ENCODE measurements at regions not wholly inside any gene's neighbourhood (a gene's known extent, or its start where the extent isn't known, plus 50 kb on each side); places are given as distances from the start of the nearest gene placed in this dataset.
A peak's percentile ranks its signal among the peaks of the same experiment; 100 is the strongest.

- H3K36me3 ChIP-seq (ENCODE audit: control insufficient read depth, insufficient read depth, low read length) = no peaks in the 10 kb centered on the region
- ChIA-PET POLR2A (no interaction called here), CTCF (no interaction called here)
- TF ChIP-seq TCF7L2 (IDR thresholded peaks at IDR 0.05; ENCODE audit: low read depth, low read length) (no peak), CTCF (IDR thresholded peaks at IDR 0.05) (no peak), POLR2AphosphoS5 (IDR thresholded peaks at IDR 0.05; ENCODE audit: low read depth, low read length) (no peak), SIN3A (IDR thresholded peaks at IDR 0.05; ENCODE audit: borderline replicate concordance, insufficient read depth, low read depth, low read length) (no peak)
- TF ChIP-seq, protein P1, sequence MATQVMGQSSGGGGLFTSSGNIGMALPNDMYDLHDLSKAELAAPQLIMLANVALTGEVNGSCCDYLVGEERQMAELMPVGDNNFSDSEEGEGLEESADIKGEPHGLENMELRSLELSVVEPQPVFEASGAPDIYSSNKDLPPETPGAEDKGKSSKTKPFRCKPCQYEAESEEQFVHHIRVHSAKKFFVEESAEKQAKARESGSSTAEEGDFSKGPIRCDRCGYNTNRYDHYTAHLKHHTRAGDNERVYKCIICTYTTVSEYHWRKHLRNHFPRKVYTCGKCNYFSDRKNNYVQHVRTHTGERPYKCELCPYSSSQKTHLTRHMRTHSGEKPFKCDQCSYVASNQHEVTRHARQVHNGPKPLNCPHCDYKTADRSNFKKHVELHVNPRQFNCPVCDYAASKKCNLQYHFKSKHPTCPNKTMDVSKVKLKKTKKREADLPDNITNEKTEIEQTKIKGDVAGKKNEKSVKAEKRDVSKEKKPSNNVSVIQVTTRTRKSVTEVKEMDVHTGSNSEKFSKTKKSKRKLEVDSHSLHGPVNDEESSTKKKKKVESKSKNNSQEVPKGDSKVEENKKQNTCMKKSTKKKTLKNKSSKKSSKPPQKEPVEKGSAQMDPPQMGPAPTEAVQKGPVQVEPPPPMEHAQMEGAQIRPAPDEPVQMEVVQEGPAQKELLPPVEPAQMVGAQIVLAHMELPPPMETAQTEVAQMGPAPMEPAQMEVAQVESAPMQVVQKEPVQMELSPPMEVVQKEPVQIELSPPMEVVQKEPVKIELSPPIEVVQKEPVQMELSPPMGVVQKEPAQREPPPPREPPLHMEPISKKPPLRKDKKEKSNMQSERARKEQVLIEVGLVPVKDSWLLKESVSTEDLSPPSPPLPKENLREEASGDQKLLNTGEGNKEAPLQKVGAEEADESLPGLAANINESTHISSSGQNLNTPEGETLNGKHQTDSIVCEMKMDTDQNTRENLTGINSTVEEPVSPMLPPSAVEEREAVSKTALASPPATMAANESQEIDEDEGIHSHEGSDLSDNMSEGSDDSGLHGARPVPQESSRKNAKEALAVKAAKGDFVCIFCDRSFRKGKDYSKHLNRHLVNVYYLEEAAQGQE (IDR thresholded peaks at IDR 0.05; ENCODE audit: insufficient read depth in 1 of 2, low read depth in 2 of 2, low read length in 1 of 2) = no peak
- no peak overlapping the region for H3K4me3 ChIP-seq (ENCODE audit: low read depth in 2 of 2, low read length in 2 of 2)
- H3K9me3 ChIP-seq (ENCODE audit: control insufficient read depth, insufficient read depth, low read depth, low read length) = no peaks in the 10 kb centered on the region
- intact Hi-C loops (cut with micrococcal nuclease; ENCODE audit: unreplicated experiment) (no loop called here), in situ Hi-C loops (cut with HindIII; ENCODE audit: low pct_unique_long_range_greater_than_20kb, low sequenced_read_pairs) (no loop called here)
- ATAC-seq (no peak), DNase-seq (ENCODE audit: low read depth, low spot score) (no peak)
- H3K4me1 ChIP-seq (ENCODE audit: control insufficient read depth, insufficient read depth, low read length) = peaks cover 22% of the 10 kb centered on the region
- no peaks in the 10 kb centered on the region for H3K27me3 ChIP-seq (ENCODE audit: control insufficient read depth, insufficient read depth, low read length)
- no peak overlapping the region for H3K27ac ChIP-seq (ENCODE audit: low read length)
- BruUV-seq (replicated peaks) = no TSS peak
Measured at GRCh38 chr6:21820442-21820841, 226.9 kb downstream of the SOX4 start.

DNA sequence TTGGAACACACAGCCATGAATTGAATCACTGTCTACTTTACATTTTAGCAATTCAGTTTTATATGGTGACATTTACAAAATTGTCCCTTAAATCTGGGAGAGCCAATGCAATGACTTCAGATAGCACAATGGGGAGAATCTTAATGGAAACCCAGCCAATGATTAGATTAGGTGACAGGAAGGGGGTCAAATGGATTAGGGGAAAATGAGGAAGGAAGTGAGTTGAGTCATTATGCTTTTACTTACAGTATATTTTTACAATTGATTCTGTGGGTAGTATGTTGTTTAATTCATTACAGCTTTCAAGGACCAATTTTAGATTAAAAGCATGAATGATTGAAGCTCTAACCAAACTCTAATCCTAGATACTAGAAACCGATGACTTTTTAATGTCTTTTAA, 229.8 kb downstream of the SOX4 start:
- Histone ChIP-seq H3K27me3 (ENCODE audit: control insufficient read depth, insufficient read depth, low read length) (no peaks in the 10 kb centered on the region), H3K36me3 (ENCODE audit: control insufficient read depth, insufficient read depth, low read length) (no peaks in the 10 kb centered on the region), H3K9me3 (ENCODE audit: control insufficient read depth, insufficient read depth, low read depth, low read length) (no peaks in the 10 kb centered on the region), H3K4me1 (ENCODE audit: control insufficient read depth, insufficient read depth, low read length) (peaks cover 32% of the 10 kb centered on the region), H3K4me3 (ENCODE audit: low read depth in 2 of 2, low read length in 2 of 2) (no peak overlapping the region), H3K27ac (ENCODE audit: low read length) (peak overlapping the region; percentile 82; the same call in 1 of the 2 replicates)
- no TSS peak for BruUV-seq (replicated peaks)
- TF ChIP-seq POLR2AphosphoS5 (IDR thresholded peaks at IDR 0.05; ENCODE audit: low read depth, low read length) (no peak), CTCF (IDR thresholded peaks at IDR 0.05) (no peak), TCF7L2 (IDR thresholded peaks at IDR 0.05; ENCODE audit: low read depth, low read length) (no peak), SIN3A (IDR thresholded peaks at IDR 0.05; ENCODE audit: borderline replicate concordance, insufficient read depth, low read depth, low read length) (no peak)
- TF ChIP-seq, protein P1 (IDR thresholded peaks at IDR 0.05; ENCODE audit: insufficient read depth in 1 of 2, low read depth in 2 of 2, low read length in 1 of 2) = no peak
- ChIA-PET POLR2A (no interaction called here), CTCF (no interaction called here)
- DNase-seq (ENCODE audit: low read depth, low spot score) (no peak), ATAC-seq (no peak)
- in situ Hi-C loops (cut with HindIII; ENCODE audit: low pct_unique_long_range_greater_than_20kb, low sequenced_read_pairs) (no loop called here), intact Hi-C loops (cut with micrococcal nuclease; ENCODE audit: unreplicated experiment) (no loop called here)
